Activated T-helper 1 cell treated with anti-CD3 and anti-CD28 coated beads, Interleukin-12 subunit alpha, Interleukin-12 subunit beta, Interleukin-2, Interleukin-4 antibody, amounts not matched to agents 30 ng/mL and 10 ng/mL and 1 ng/mL, durations not matched to agents 14 hours and 24 hours and 36 hours (primary cell): ENCODE measurements at regions not wholly inside any gene's neighbourhood (a gene's known extent, or its start where the extent isn't known, plus 50 kb on each side); places are given as distances from the start of the nearest gene placed in this dataset.

ENCODE experiments used
- DNase-seq: peaks from one replicate; pipeline ENCODE4 v3.0.0; 2021; ENCODE audit warnings: low spot score
- H3K27ac Mint-ChIP-seq: one replicate; pipeline ENCODE4 v1.8.0; 2021; ENCODE audit warnings: mild to moderate bottlenecking, mixed read lengths
- H3K27me3 Mint-ChIP-seq: one replicate; pipeline ENCODE4 v1.8.0; 2022; ENCODE audit warnings: mild to moderate bottlenecking, moderate library complexity, mixed read lengths; ENCODE audit not compliant: insufficient read depth
- H3K36me3 Mint-ChIP-seq: one replicate; pipeline ENCODE4 v1.8.0; 2021; ENCODE audit warnings: low read depth, mixed read lengths
- H3K4me1 Mint-ChIP-seq: one replicate; pipeline ENCODE4 v1.8.0; 2021; ENCODE audit warnings: low read depth, mixed read lengths
- H3K4me3 Mint-ChIP-seq: one replicate; pipeline ENCODE4 v1.8.0; 2021; ENCODE audit warnings: mild to moderate bottlenecking, moderate library complexity, mixed read lengths
- H3K9me3 Mint-ChIP-seq: one replicate; pipeline ENCODE4 v1.8.0; 2021; ENCODE audit warnings: mixed read lengths
- intact Hi-C: fragments of 100-400 bp; cut with micrococcal nuclease; formaldehyde crosslinking; loops from one replicate; pipeline ENCODE4 v1.15.1; 2024

DNA sequence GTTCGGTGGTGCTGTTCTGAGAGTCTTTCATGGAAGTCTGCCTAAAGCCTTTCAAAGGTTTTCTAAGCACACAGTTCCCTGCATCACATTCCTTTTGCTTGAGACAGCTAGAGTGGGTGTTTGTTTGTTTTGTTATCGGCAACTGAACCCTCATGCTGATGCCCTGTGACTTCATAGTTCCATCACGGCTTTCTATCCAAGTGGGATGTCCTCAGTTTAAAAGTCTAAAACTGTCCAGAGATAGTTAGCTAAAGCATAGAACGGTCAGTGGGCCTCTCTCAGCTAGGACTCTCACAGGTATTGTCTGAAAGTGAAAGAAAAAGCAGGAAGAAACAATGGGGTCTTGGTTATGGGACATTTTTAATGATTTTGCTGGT lies 337.3 kb downstream of the OSR1 start:
- no peak for DNase-seq
- Mint-ChIP-seq H3K27ac (no peak overlapping the region), H3K27me3 (no peaks in the 10 kb centered on the region), H3K9me3 (no peaks in the 10 kb centered on the region), H3K36me3 (no peaks in the 10 kb centered on the region), H3K4me3 (no peak overlapping the region), H3K4me1 (no peaks in the 10 kb centered on the region)
- intact Hi-C loops = no loop called here

DNA sequence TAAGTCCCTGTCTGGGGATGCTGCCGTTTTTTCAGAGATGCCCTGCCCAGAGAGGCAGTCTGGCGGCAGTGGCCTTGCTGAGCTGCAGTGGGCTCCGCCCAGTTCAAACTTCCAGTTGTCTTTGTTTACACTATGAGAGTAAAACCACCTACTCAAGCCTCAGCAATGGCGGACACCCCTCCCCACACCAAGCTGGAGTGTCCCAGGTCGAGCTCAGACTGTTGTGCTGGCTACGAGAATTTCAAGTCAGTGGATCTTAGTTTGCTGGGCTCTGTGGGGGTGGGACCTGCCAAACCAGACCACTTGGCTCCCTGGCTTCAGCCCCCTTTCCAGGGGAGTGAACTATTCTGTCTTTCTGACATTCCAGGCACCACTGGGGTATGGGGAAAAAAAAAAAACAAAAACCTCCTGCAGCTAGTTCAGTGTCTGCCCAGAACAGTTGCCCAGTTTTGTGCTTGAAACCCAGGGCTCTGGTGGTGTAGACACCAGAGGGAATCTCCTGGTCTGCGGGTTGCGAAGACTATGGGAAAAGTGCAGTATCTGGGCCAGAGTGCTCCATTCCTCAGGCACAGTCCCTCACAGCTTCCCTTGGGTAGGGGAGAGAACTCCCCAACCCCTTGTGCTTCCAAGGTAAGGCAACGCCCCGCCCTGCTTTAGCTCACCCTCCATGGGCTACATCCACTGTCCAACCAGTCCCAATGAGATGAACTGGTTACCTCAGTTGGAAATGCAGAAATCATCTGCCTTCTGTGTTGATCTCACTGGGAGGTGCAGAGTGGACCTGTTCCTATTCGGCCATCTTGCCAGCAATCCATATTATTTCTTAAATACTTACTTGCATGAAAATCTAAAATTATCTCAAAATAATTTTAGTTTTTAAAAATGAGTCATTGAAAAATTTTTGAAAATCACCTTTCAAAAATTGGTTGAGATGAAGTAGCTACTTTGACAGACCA lies 338.0 kb downstream of the OSR1 start:
- no peak overlapping the region for H3K4me3 Mint-ChIP-seq
- no peaks in the 10 kb centered on the region for H3K27me3 Mint-ChIP-seq
- H3K27ac Mint-ChIP-seq = no peak overlapping the region
- no peaks in the 10 kb centered on the region for H3K4me1 Mint-ChIP-seq
- H3K9me3 Mint-ChIP-seq = no peaks in the 10 kb centered on the region
- H3K36me3 Mint-ChIP-seq = no peaks in the 10 kb centered on the region
- no peak for DNase-seq
- intact Hi-C loops = no loop called here

DNA sequence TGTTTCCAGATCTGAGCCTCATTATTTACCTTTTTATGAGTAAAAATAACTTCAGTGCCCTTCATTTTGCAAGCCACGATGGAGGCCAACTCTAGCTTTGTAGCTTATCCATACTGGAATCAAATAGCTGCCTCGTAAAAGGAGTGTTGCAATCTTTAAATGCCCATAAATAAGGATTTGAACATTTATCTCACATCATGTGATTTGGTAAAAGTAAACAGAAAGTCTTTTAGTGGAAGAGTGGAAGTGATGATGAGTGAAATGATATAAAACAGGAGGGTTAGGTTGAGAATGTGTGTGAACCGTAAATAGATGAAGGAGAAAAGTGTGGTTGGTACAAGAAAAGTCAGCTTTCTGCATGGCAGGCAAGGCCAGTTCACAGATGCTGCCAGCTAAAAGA lies 348.9 kb downstream of the OSR1 start:
- Mint-ChIP-seq H3K36me3 (no peaks in the 10 kb centered on the region), H3K27ac (no peak overlapping the region), H3K4me3 (no peak overlapping the region), H3K4me1 (no peaks in the 10 kb centered on the region), H3K9me3 (no peaks in the 10 kb centered on the region), H3K27me3 (no peaks in the 10 kb centered on the region)
- DNase-seq = no peak
- intact Hi-C loops = no loop called here

DNA sequence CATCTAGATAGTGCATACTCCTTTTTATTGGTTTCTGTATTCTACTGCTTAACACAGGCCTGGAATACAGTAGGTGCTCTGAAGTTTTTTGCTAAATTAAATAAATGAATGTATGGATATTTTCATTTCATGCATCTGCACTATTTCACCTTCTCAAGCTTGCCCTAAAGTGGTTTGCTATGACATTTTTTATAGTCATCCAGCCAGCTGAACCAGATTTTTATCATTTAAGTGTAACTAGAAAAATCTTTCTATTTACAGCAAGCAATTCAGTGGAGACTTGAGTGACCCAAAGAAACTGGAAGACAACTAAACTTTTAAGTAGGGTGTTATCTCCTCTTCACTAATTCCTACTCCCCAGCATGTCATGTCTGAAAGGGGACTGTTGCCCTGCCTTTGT lies 354.9 kb downstream of the OSR1 start:
- Mint-ChIP-seq H3K4me1 (no peaks in the 10 kb centered on the region), H3K9me3 (no peaks in the 10 kb centered on the region), H3K27ac (no peak overlapping the region), H3K36me3 (no peaks in the 10 kb centered on the region), H3K27me3 (no peaks in the 10 kb centered on the region), H3K4me3 (no peak overlapping the region)
- intact Hi-C loops = no loop called here
- DNase-seq = no peak

DNA sequence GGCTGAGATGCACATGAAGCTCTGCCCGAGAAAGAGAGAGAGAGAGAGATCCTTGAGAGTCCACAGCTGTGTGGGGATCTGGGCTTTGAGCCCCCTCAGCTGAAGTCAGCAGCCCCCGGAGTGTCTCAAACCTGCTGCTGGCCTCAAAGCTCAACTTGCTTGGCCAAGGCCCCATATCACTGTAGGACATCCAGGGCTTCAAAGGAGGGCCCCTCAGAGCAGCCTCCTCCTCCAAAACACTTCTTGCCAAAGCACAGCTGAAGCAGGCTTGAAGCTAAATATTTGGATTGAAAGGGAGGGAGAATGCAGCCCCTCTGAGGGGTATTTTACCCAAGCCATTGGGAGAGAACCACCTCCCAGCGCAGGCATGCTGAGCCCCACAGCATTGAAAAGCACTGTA lies 357.6 kb downstream of the OSR1 start:
- no peaks in the 10 kb centered on the region for H3K9me3 Mint-ChIP-seq
- DNase-seq = no peak
- no peaks in the 10 kb centered on the region for H3K4me1 Mint-ChIP-seq
- H3K36me3 Mint-ChIP-seq = no peaks in the 10 kb centered on the region
- no peak overlapping the region for H3K4me3 Mint-ChIP-seq
- H3K27me3 Mint-ChIP-seq = no peaks in the 10 kb centered on the region
- no peak overlapping the region for H3K27ac Mint-ChIP-seq
- intact Hi-C loops = no loop called here

DNA sequence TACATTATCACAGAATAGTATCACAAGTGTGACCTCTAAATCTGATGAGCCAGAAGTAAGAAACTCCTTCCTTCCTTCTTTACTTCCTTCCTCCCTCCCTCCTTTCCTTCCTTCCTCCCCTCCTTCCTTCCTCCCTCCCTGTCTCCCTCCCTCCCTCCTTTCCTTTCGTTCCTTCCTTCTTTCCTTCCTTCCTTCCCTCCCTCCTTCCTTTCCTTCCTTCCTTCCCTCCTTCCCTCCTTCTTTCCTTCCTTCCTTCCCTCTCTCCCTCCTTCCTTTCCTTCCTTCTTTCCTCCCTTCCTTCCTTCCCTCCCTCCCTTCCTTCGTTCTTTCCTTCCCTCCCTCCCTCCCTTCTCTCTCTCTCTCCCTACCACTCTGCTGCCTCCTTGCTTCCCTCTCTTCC lies 359.2 kb downstream of the OSR1 start:
- intact Hi-C loops = no loop called here
- Mint-ChIP-seq H3K36me3 (no peaks in the 10 kb centered on the region), H3K4me1 (no peaks in the 10 kb centered on the region), H3K4me3 (no peak overlapping the region), H3K27me3 (no peaks in the 10 kb centered on the region), H3K9me3 (no peaks in the 10 kb centered on the region), H3K27ac (no peak overlapping the region)
- no peak for DNase-seq

DNA sequence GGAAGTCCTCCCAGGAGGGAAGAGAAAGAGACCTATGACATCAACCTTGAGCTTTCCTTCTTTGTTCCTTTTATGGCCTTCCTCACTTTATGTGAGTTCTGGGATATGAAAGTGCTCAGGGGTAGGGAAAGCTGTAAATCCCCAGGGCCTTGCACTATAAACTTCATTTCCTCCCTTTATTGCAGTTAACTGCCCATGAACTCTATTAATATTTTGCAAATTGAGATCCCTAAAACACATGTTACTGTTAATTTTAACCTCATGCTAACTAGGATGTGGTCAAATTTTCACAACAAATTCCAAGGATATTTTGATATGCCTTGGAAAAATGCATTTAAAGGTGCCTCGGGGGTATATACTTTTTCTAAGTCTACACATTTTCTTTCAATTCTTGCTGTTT lies 359.9 kb downstream of the OSR1 start:
- Mint-ChIP-seq H3K4me1 (no peaks in the 10 kb centered on the region), H3K27ac (no peak overlapping the region), H3K9me3 (no peaks in the 10 kb centered on the region), H3K27me3 (no peaks in the 10 kb centered on the region), H3K36me3 (no peaks in the 10 kb centered on the region), H3K4me3 (no peak overlapping the region)
- intact Hi-C loops = no loop called here
- no peak for DNase-seq

DNA sequence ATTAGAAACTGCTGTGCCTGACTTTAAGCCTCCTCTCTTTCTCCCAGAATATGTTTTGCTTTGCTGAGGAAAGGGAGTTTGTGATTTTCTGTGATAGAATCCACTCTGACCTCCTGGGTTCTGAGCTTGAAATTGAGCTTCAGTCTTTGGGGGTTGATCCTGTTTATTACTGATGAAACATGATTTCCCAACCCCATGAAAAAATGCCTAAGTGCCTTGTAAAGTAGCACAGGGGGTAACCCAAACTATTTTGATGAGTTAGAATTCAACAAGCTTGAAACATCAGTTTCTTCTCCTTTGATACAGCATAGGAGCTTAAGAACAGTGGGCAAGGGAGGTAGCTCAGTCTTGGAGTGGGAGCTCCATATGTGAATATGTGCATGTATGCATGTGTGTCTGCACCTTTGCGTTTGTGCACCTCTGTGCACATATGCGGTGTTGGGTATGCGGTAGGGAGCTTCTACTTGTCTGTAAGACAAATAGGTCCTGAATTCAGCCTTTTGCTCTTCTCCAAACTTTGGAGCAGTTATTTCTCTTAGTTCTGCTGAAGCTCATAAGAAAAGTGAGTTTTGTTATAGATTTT lies 364.6 kb downstream of the OSR1 start:
- Mint-ChIP-seq H3K36me3 (no peaks in the 10 kb centered on the region), H3K9me3 (no peaks in the 10 kb centered on the region), H3K4me3 (no peak overlapping the region), H3K4me1 (no peaks in the 10 kb centered on the region), H3K27ac (no peak overlapping the region), H3K27me3 (no peaks in the 10 kb centered on the region)
- intact Hi-C loops = no loop called here
- DNase-seq = no peak

DNA sequence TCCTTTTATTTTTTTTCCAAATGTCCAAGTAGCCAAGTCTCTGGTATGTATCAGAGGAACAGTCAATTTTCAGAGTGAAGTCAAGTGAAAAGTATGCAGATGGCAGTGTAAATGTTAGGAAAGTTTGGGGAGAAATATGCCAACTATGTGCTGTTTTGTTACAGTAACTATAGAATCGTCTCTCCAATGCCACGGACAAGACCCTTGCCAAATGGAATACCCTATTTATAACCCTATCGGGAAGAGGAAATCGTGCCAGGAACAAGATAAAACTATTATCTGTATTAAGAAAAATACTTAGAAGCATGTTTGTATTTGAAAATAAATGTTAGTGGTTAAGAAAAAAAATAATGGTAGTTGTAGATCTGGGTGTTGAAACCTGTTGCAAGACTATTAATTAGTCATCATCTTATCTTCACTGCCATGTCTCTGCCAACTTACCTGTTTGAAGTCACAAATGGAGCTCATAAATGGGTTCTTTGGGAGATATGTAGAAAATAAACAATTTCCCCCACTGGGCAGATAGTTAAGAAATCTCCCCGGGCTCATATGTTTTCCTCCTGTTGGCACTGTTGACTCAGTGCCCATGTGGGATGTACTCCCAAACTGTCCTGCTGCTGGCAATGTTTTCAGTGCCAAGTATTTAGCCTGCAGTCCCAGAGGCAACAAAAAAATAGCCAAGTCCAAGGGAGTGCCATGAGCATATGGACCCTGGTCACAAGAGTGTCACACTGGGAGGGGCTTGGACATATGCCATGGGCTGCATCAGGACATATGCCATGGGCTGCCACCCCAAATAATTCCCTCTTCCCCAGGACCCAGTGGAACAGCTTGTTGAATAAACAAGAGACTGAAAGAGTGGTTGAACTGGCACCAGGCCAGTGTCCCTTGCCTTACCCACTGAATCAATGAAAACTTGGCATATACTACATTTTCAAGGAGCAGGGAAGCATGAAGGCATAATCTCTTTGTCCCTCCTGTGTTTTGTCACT lies 366.9 kb downstream of the OSR1 start:
- Mint-ChIP-seq H3K27ac (no peak overlapping the region), H3K9me3 (no peaks in the 10 kb centered on the region), H3K36me3 (no peaks in the 10 kb centered on the region), H3K27me3 (no peaks in the 10 kb centered on the region), H3K4me1 (no peaks in the 10 kb centered on the region), H3K4me3 (no peak overlapping the region)
- no peak for DNase-seq
- intact Hi-C loops = no loop called here

DNA sequence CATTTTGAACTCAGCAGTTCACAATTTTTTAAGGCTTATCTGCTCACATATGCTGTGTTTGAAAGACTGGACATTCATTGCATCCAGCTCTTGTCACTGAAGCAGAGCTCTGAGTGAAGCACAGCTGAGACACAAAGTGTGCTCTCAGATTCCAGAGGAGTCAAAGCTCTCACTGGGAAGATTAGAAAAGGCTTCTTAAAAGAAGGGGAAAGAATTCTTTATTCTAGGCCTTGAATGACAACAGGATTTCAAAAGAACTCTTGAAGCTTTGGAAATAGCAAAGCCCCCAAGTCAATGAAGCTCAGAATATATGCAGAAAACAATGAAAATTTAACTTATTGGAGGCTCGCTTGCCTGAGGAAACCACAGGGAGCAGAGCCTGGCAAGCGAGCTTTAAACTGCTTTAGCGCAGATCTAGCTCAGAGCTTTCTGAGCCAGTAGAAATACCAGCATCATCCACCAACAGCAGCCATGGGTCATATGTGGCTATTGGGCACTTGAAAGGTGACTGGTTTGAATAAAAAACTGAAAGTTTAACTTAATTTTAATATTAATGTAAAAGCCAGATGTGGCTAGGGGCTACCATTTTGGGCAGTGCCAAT lies 369.7 kb downstream of the OSR1 start:
- no peaks in the 10 kb centered on the region for H3K36me3 Mint-ChIP-seq
- no peak overlapping the region for H3K4me3 Mint-ChIP-seq
- intact Hi-C loops = no loop called here
- DNase-seq = no peak
- no peaks in the 10 kb centered on the region for H3K9me3 Mint-ChIP-seq
- H3K27me3 Mint-ChIP-seq = no peaks in the 10 kb centered on the region
- H3K4me1 Mint-ChIP-seq = no peaks in the 10 kb centered on the region
- H3K27ac Mint-ChIP-seq = no peak overlapping the region

DNA sequence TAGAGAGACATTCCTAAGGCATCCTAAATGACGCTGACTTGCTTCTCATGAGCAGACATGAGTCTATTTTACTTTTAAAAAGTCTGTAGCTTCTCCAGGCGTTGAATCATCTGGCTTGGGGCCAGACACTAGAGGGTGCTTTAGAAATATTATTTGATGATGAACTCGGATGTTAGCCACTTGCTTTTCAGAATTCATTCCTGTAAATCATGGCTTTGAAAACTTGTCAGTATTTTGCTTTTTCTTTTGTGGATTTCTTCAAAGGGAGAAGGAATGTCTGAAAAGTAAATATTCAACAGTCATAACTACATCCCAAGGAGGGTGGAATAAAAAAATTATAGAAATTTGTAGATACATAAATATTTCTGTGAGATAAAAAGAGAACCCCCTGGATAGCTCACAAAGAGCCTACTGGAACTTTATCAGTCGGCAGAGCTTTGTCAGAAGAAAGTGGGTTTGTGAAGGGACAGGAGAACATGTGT lies 370.8 kb downstream of the OSR1 start:
- no peak overlapping the region for H3K27ac Mint-ChIP-seq
- H3K36me3 Mint-ChIP-seq = no peaks in the 10 kb centered on the region
- no peaks in the 10 kb centered on the region for H3K27me3 Mint-ChIP-seq
- H3K9me3 Mint-ChIP-seq = no peaks in the 10 kb centered on the region
- intact Hi-C loops = no loop called here
- H3K4me3 Mint-ChIP-seq = no peak overlapping the region
- H3K4me1 Mint-ChIP-seq = no peaks in the 10 kb centered on the region
- DNase-seq = no peak

DNA sequence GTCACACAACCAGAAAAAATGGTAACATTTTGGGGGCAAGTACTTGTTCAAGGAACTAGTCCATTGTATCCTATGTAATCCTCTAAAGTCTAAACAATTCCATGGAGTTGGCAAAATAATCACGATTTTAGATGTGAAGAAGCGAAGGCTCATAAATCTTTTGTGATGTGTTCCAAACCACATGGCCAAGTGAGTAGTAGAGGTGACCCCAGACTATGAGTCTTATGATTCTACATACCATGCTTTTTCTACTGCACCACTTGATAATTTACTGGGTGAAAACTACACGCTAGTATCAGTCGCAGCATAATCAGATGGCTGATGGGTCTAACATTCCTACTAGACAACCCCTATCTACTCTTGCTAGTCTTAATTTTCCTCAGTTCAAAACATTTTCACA lies 371.4 kb downstream of the OSR1 start:
- Mint-ChIP-seq H3K4me3 (no peak overlapping the region), H3K27ac (no peak overlapping the region), H3K9me3 (no peaks in the 10 kb centered on the region), H3K36me3 (no peaks in the 10 kb centered on the region), H3K27me3 (no peaks in the 10 kb centered on the region), H3K4me1 (no peaks in the 10 kb centered on the region)
- intact Hi-C loops = no loop called here
- no peak for DNase-seq
